ENCODE measurements at regions not wholly inside any gene's neighbourhood (a gene's known extent, or its start where the extent isn't known, plus 50 kb on each side); places are given as distances from the start of the nearest gene placed in this dataset.
"Not testable (repeated sequence)": the region's sequence is repeated elsewhere in the genome, so short reads cannot be mapped to it uniquely, and the experiment has no call there.

GRCh38 chr14:105863296-105864108 lies 337.1 kb downstream of the TMEM121 start:
- no peak for DNase-seq

DNA sequence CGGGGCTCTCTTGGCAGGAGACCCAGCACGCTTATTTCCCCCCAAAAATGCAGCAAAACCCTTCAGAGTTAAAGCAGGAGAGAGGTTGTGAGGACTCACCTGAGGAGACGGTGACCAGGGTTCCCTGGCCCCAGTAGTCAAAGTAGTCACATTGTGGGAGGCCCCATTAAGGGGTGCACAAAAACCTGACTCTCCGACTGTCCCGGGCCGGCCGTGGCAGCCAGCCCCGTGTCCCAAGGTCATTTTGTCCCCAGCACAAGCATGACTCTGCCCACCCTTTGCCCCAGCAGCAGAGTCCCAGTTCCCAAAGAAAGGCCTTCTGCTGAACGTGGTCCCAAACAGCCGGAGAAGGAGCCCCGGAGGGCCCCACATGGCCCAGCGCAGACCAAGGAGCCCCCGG lies 337.7 kb downstream of the TMEM121 start:
- no peak for DNase-seq

- DNase-seq = no peak
These were observed 338.4 kb downstream of the TMEM121 start for GRCh38 chr14:105864651-105865265.

DNA sequence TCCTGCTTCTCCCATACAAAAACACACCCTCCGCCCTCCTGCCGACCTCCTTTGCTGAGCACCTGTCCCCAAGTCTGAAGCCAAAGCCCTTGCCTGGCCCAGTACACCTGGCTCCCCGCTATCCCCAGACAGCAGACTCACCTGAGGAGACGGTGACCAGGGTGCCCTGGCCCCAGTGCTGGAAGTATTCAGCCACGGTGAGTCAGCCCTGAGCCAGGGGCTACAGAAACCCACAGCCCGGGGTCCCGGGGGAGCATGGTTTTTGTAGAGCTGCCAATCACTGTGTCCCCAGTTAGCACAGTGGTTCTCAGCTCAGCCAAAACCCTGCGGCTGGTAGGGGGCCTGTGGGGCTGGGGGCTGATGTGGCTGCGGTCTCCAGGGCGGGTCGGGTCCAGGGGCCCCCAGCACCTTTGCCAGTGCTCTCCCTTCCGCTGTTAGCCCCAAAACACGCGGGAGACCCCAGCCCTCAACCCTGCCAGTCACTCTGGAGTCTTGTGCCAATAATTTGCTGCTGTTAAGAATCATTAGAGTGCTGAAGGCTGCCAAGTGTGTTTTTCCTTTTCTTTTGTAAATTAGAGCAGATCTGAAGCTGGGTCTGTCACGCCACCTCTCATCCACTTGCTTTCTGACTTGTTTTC lies 339.0 kb downstream of the TMEM121 start:
- DNase-seq = no peak

DNA sequence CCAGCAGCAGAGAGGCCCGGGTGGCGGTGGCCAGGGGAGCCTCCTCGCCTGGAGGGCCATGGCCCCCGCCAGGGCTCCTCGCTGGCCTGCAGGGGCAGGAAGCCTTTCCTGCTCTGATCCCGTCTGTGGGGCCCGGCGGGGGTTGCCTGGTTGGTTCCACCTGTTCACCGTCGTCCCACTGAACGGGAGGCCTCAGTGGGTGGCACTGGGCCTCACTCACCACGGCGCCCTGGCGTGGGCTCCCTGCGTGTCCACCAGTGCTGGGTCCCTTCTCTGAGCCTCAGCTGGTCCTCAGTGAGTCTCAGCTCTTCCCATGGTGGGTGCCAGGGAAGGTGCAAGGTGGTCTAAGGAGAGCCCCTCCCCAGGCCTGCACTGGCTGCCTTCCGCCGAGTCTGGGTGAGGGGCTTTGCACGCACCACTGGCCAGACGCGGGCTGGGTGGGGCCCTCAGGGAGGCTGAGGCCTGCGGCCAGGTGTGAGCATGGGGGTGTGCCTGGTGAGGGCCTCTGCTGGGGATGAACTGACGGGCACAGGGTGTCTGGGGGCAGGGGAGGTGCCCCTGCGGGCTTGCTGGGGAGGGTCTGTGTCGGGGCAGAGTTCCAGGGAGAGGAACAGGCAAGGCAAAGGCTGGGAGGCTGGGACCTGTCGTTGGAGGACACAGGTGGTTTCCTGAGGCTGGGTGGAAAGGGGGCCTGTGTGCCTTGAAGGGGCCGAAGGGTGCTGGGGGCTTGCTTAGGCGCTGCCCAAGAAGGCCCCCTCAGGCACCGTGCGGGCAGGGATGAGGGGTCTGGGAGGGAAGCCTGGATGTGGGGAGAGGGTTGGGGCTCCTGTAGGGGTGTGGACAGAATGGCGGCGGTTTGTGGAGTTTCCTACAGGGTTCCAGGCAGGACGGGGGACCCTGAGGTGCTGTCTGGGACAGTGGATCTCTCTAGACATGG lies 339.8 kb downstream of the TMEM121 start:
- no peak for DNase-seq

DNA sequence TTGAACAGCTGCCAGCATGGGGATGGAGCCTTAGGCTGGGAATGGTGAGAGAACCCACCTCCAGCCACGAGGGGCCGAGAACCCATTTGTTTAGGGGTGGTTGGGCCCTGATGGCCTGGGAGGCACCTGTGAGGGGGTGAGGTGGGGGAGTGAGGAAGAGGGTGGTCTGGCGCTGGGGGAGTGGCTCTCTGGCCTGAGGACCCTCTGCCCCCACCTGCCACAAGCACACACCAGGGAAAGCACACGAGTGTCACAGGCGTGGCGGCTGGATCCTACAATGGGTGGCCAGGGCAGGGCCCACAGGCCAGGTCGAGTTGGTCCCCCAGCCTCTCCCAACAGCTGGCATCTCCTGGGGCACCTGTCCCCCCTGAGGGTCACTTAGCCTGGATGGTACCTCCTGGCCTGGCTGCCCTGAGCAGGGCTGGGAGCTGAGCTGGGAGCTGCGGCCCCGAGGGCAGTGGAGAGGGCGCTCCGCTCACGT lies 340.5 kb downstream of the TMEM121 start:
- DNase-seq = no peak

DNA sequence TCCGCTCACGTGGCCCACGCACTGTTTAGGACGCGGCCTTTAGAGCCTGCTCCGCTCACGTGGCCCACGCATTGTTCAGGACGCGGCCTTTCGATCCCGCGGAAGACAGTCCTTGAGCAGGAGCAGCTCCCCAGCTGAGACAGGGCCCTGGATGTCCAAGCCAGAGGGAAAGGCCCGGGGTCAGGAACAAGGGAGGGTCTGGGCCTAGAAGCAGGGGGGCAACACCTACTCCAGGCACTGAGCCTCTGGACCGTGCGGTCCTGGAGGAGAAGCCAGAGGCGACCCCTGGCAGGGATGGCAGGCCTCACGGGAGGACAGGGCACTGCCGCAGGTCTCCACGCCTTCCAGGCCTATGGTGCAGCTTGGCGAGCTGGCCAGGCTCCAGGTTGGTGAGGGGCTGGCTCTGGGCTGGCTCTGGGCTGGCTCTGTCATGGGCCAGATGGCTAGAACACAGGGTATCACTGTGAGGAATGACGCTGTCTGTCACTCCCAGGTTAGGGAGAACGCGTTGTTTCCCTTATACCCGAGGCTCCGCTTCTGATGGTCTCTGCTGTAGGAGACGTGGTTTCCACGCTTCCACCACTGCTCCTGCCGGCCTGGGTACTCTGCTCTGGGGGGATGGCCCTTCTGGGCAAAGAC lies 341.7 kb downstream of the TMEM121 start:
- no peak for DNase-seq

GRCh38 chr14:105871590-105871989 lies 345.2 kb downstream of the TMEM121 start:
- no peak for DNase-seq

DNA sequence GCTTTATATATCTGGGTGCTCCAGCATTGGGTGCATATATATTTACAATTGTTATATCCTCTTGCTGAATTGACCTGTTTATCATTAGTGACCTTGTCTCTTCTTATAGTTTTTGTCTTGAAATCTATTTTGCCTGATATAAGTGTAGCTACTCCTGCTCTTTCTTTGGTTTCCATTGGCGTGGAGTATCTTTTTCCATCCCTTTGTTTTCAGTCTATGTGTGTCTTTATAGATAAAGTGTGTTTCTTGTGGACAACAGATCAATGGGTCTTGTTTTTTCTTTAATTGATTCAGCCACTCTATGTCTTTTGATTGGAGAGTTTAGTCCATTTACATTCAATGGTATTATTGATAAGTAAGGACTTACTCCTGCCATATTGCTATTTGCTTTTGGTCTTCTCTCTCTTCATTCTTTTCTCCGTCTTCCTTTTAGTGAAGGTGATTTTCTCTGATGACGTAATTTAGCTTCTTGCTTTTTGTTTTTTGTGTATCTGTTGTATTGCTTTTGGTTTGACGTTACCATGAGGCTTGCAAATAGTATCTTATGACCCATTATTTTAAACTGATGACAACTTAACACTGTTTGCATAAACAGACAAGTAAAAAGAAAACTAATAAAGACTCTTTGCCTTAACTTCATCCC lies 347.6 kb downstream of the TMEM121 start:
- no peak for DNase-seq

GRCh38 chr14:105876158-105876557 lies 349.8 kb downstream of the TMEM121 start:
- no peak for DNase-seq

DNA sequence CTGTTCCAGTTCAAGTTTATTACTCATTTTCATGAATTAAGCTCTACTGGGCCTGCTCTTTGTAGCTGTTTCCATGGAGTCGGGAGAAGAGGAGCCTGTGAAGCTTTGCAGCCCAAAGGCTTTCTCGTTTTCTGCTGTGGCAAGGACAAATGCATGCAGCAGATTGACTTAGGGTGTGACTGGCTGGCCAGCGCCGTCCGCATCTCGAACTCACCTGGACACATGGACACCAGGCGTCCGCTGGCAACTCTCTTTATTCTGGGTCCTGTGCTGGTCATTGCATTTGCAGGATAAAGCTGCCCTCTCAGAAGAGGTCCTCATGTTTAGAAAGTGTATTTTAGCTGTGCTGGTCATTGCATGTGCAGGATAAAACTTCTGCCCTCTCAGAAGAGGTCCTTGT lies 350.4 kb downstream of the TMEM121 start:
- DNase-seq = no peak

DNA sequence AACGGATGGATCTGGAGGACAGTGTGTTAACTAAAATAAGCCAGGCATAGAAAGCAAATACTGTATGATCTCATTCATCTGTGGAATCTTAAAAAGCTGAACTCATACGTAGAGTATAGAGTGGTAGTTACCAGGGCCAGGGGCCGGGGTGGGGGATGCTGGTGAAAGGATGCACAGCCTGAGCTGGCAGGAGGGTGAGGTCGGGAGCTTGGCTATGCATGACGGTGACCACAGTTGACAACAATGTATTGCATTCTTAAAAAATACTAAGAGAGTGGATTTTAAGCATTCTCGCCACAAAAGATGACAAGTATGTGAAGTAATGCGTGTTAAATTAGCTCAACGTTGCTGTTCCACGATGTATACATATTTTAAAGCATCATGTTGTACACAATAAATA lies 351.3 kb downstream of the TMEM121 start:
- no peak for DNase-seq

- no peak for DNase-seq
These were observed 351.7 kb downstream of the TMEM121 start for GRCh38 chr14:105878125-105878524.

DNA sequence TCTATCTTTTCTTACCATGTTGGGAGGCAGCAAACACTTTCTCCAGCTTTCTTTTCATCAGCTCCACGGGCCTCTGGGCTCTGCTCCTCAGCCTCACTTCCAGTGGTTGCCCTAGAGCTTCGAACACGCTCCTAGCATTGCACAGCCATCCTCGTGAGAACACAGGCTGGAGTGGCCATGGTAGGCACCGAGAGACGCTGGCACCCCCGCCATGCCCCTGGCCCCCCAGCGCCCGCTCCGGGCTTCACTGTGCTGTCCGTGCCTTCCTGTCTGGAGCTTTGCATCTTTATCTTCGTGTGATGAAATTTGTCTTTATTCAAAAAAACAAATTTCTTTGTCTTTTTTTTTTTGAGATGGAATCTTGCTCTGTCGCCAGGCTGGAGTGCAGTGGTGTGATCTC lies 352.2 kb downstream of the TMEM121 start:
- DNase-seq = no peak

GRCh38 chr14:105879503-105879866 lies 353.1 kb downstream of the TMEM121 start:
- no peak for DNase-seq

- no peak for DNase-seq
These were observed 353.6 kb downstream of the TMEM121 start for GRCh38 chr14:105879867-105880561.

GRCh38 chr14:105880616-105881015 lies 354.2 kb downstream of the TMEM121 start:
- DNase-seq = no peak

GRCh38 chr14:105881021-105881930 lies 354.9 kb downstream of the TMEM121 start:
- DNase-seq = no peak

DNA sequence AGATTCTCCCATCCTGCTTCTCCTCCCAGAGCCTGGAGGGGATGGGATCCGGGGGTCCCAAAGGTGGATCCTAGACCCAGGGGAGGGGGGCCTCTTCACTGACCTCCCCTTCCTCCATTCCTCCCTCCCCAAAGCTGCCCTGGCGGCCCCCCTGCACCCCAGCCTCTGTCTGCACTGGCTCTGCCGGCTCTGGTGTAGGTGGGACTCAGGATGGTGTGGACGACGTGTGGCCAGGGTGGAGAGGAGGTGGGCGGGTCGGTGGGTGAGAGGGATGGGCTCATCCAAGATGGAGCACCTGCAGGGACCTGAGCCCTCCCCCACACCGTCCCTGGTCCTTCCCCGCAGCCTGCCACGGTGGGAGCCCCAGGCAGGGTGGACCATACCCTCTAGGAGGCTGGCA lies 355.6 kb downstream of the TMEM121 start:
- not testable (repeated sequence) for DNase-seq

DNA sequence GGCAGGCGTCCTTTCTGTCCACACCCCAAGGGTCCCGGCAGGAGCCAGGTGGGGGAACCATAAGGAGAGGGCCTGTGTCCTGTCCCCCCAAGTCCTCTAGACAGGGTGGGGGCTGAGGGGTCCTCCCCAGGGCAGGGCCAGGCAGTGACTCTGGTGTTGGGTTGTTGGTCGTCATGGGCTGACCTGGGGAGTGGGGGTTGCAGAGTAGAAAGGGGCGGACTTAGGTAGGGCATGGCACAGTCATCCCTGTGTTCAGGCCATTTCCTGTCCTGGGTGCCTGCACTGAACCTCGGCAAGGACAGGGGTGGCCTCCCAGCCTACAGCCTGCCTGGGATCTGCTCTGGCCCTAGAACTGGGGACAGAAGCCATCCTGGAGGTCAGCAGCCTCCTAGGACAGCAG lies 356.2 kb downstream of the TMEM121 start:
- DNase-seq = no peak
